CD4-positive, alpha-beta T cell treated with Interleukin-4 for 4 hours (primary cell): ENCODE measurements at regions not wholly inside any gene's neighbourhood (a gene's known extent, or its start where the extent isn't known, plus 50 kb on each side); places are given as distances from the start of the nearest gene placed in this dataset.

ENCODE experiments used
- DNase-seq: peaks from one replicate; pipeline ENCODE4 v3.0.0-alpha.2; 2020

- no peak for DNase-seq
Observed at GRCh38 chr4:24279469-24279868, 304.9 kb downstream of the DHX15 start.

- DNase-seq, result no peak
Observed at GRCh38 chr4:24278693-24279092, 305.7 kb downstream of the DHX15 start.

- no peak for DNase-seq
Observed at GRCh38 chr4:24274381-24274941, 309.9 kb downstream of the DHX15 start.

GRCh38 chr4:24273136-24273535 lies 311.2 kb downstream of the DHX15 start:
- no peak for DNase-seq

- DNase-seq, result no peak
Observed at GRCh38 chr4:24266951-24267722, 317.2 kb downstream of the DHX15 start.

- no peak for DNase-seq
Observed at GRCh38 chr4:24265989-24266388, 318.4 kb downstream of the DHX15 start.

GRCh38 chr4:24262616-24263015 lies 321.7 kb downstream of the DHX15 start:
- DNase-seq, result no peak

GRCh38 chr4:24262084-24262483 lies 322.3 kb downstream of the DHX15 start:
- no peak for DNase-seq

- no peak for DNase-seq
Observed at GRCh38 chr4:24260923-24261564, 323.3 kb downstream of the DHX15 start.

- DNase-seq, result no peak
Observed at GRCh38 chr4:24260133-24260715, 324.1 kb downstream of the DHX15 start.

- no peak for DNase-seq
Observed at GRCh38 chr4:24256547-24256946, 327.8 kb downstream of the DHX15 start.

- DNase-seq, result no peak
Observed at GRCh38 chr4:24256066-24256465, 328.3 kb downstream of the DHX15 start.

GRCh38 chr4:24252121-24252520 lies 332.2 kb downstream of the DHX15 start:
- no peak for DNase-seq

- no peak for DNase-seq
Observed at GRCh38 chr4:24251589-24251988, 332.8 kb downstream of the DHX15 start.

GRCh38 chr4:24249972-24250371 lies 334.4 kb downstream of the DHX15 start:
- no peak for DNase-seq

- DNase-seq, result no peak
Observed at GRCh38 chr4:24248674-24249630, 335.4 kb downstream of the DHX15 start.

GRCh38 chr4:24245491-24245820 lies 338.9 kb downstream of the DHX15 start:
- no peak for DNase-seq

GRCh38 chr4:24244663-24245490 lies 339.5 kb downstream of the DHX15 start:
- DNase-seq, result no peak

GRCh38 chr4:24243641-24244040 lies 340.7 kb downstream of the DHX15 start:
- no peak for DNase-seq

GRCh38 chr4:24241511-24241910 lies 342.8 kb downstream of the DHX15 start:
- no peak for DNase-seq

- no peak for DNase-seq
Observed at GRCh38 chr4:24240655-24241054, 343.7 kb downstream of the DHX15 start.

GRCh38 chr4:24237709-24238108 lies 346.6 kb downstream of the DHX15 start:
- no peak for DNase-seq
